Stimulated activated CD4-positive, alpha-beta T cell treated with anti-CD3 and anti-CD28 coated beads, Interleukin-1b, Interleukin-23, amount 100 ng/mL, for 1 hour (primary cell): ENCODE measurements at regions not wholly inside any gene's neighbourhood (a gene's known extent, or its start where the extent isn't known, plus 50 kb on each side); places are given as distances from the start of the nearest gene placed in this dataset.
"Not testable (repeated sequence)": the region's sequence is repeated elsewhere in the genome, so short reads cannot be mapped to it uniquely, and the experiment has no call there.

Source experiments
- DNase-seq, 2 donors: peaks; one replicate each; pipeline ENCODE4 v3.0.0-alpha.2; 2020; ENCODE audit warnings: low read depth in 2 of 2

- DNase-seq = no peak
Measured at GRCh38 chr3:182508919-182509711, 284.2 kb upstream of the ATP11B start.

- no peak for DNase-seq
Measured at GRCh38 chr3:182509844-182510460, 283.4 kb upstream of the ATP11B start.

GRCh38 chr3:182514236-182514964, 278.9 kb upstream of the ATP11B start:
- DNase-seq = no peak

GRCh38 chr3:182516597-182517336, 276.5 kb upstream of the ATP11B start:
- DNase-seq = no peak

- no peak for DNase-seq
Measured at GRCh38 chr3:182519569-182519968, 273.7 kb upstream of the ATP11B start.

- no peak for DNase-seq
Measured at GRCh38 chr3:182521339-182521738, 272.0 kb upstream of the ATP11B start.

GRCh38 chr3:182523424-182523823, 269.9 kb upstream of the ATP11B start:
- DNase-seq = not testable (repeated sequence)

GRCh38 chr3:182523836-182524235, 269.5 kb upstream of the ATP11B start:
- no peak for DNase-seq

- no peak for DNase-seq
Measured at GRCh38 chr3:182524711-182525401, 268.4 kb upstream of the ATP11B start.

GRCh38 chr3:182525766-182526374, 267.4 kb upstream of the ATP11B start:
- no peak for DNase-seq

- no peak for DNase-seq
Measured at GRCh38 chr3:182527745-182528144, 265.6 kb upstream of the ATP11B start.

- DNase-seq = no peak
Measured at GRCh38 chr3:182530316-182530715, 263.0 kb upstream of the ATP11B start.

GRCh38 chr3:182533394-182533793, 259.9 kb upstream of the ATP11B start:
- no peak for DNase-seq

GRCh38 chr3:182544542-182544941, 248.8 kb upstream of the ATP11B start:
- DNase-seq = no peak

- no peak for DNase-seq
Measured at GRCh38 chr3:182562274-182562673, 231.0 kb upstream of the ATP11B start.

- DNase-seq = no peak
Measured at GRCh38 chr3:182565916-182566796, 227.1 kb upstream of the ATP11B start.

GRCh38 chr3:182567700-182568099, 225.6 kb upstream of the ATP11B start:
- no peak for DNase-seq

GRCh38 chr3:182568261-182568660, 225.0 kb upstream of the ATP11B start:
- DNase-seq = no peak

GRCh38 chr3:182568876-182569275, 224.4 kb upstream of the ATP11B start:
- no peak for DNase-seq
